ENCODE measurements at regions not wholly inside any gene's neighbourhood (a gene's known extent, or its start where the extent isn't known, plus 50 kb on each side); places are given as distances from the start of the nearest gene placed in this dataset.

GRCh38 chr22:42194104-42194851, 63.7 kb upstream of the CYP2D6 start:
- Mint-ChIP-seq H3K9me3 (ENCODE audit: unreplicated experiment) (no peaks in the 10 kb centered on the region), H3K36me3 (ENCODE audit: insufficient read depth, unreplicated experiment) (peaks cover 20% of the 10 kb centered on the region), H3K4me3 (ENCODE audit: unreplicated experiment) (no peak overlapping the region), H3K4me1 (ENCODE audit: low read depth, unreplicated experiment) (no peaks in the 10 kb centered on the region), H3K27me3 (ENCODE audit: insufficient read depth, unreplicated experiment) (no peaks in the 10 kb centered on the region), H3K27ac (ENCODE audit: unreplicated experiment) (no peak overlapping the region)
- BruUV-seq (replicated peaks): no TSS peak
- no peaks in the 10 kb centered on the region for H3K4me1 ChIP-seq
- ChIA-PET CTCF (no interaction called here), POLR2A (no interaction called here)
- H3K27me3 ChIP-seq (replicated peaks; ENCODE audit: control insufficient read depth, insufficient read depth, low read length): no peaks in the 10 kb centered on the region
- no peak overlapping the region for H3K4me3 ChIP-seq (ENCODE audit: low read depth, low read length)
- no peak for DNase-seq
- H3K9me3 ChIP-seq: no peaks in the 10 kb centered on the region
- intact Hi-C loops (cut with micrococcal nuclease; ENCODE audit: unreplicated experiment): no loop called here
- TF ChIP-seq CTCF (IDR thresholded peaks at IDR 0.05; ENCODE audit: insufficient read depth in 1 of 2, low read depth in 1 of 2, low read length in 1 of 2, severe bottlenecking in 1 of 2, unreplicated experiment in 1 of 2): no peak
- H3K36me3 ChIP-seq (ENCODE audit: control insufficient read depth, insufficient read depth, low read length): no peaks in the 10 kb centered on the region

DNA sequence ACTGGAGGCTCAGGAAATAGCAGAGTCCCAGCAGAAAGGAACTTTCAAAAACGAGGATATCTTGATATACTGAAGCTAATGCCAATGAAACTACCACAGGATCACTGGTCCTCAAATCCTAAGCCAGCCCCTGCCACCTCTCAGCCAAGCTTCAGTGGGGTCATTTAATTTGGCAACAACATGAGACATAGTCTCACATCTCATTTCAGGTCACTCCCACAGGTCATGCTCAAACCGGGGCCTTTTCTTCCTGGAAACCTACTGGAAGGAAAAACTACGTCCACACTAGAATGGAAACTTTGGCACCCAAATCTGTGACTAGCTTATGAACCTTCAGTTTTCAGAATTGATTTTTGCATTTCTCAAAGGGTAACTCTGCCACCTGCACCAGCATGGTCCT, 61.9 kb upstream of the CYP2D6 start:
- H3K4me1 ChIP-seq: no peaks in the 10 kb centered on the region
- TF ChIP-seq CTCF (IDR thresholded peaks at IDR 0.05; ENCODE audit: insufficient read depth in 1 of 2, low read depth in 1 of 2, low read length in 1 of 2, severe bottlenecking in 1 of 2, unreplicated experiment in 1 of 2): no peak
- no peaks in the 10 kb centered on the region for H3K27me3 ChIP-seq (replicated peaks; ENCODE audit: control insufficient read depth, insufficient read depth, low read length)
- Mint-ChIP-seq H3K27me3 (ENCODE audit: insufficient read depth, unreplicated experiment) (no peaks in the 10 kb centered on the region), H3K27ac (ENCODE audit: unreplicated experiment) (no peak overlapping the region), H3K4me1 (ENCODE audit: low read depth, unreplicated experiment) (peaks cover 7% of the 10 kb centered on the region), H3K4me3 (ENCODE audit: unreplicated experiment) (no peak overlapping the region), H3K36me3 (ENCODE audit: insufficient read depth, unreplicated experiment) (peaks cover 28% of the 10 kb centered on the region), H3K9me3 (ENCODE audit: unreplicated experiment) (no peaks in the 10 kb centered on the region)
- no peak overlapping the region for H3K4me3 ChIP-seq (ENCODE audit: low read depth, low read length)
- POLR2A ChIA-PET: no interaction called here
- no peak for DNase-seq
- BruUV-seq (replicated peaks): no TSS peak
- intact Hi-C loops (cut with micrococcal nuclease; ENCODE audit: unreplicated experiment): no loop called here
- CTCF ChIA-PET: no interaction called here
- no peaks in the 10 kb centered on the region for H3K36me3 ChIP-seq (ENCODE audit: control insufficient read depth, insufficient read depth, low read length)
- H3K9me3 ChIP-seq: no peaks in the 10 kb centered on the region

DNA sequence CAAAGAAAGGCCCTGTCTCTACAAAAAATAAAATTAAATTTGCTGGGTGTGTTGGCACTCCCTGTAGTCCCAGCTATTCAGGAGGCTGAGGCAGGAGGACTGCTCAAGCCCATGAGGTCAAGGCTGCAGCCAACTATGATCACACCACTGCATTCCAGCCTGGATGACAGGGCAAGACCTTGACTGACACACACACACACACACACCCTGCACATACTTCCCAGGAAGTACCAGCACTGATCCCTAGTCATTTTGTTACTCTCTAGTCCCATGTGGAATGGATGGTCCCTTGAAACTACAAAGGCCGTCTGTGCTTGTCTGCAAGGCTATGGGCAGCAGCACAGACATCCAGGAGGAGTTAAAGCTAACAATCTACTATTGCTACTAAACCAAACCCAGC, 59.7 kb upstream of the CYP2D6 start:
- ChIA-PET POLR2A (no interaction called here), CTCF (no interaction called here)
- Histone ChIP-seq H3K9me3 (no peaks in the 10 kb centered on the region), H3K4me3 (ENCODE audit: low read depth, low read length) (no peak overlapping the region), H3K4me1 (no peaks in the 10 kb centered on the region), H3K27me3 (replicated peaks; ENCODE audit: control insufficient read depth, insufficient read depth, low read length) (no peaks in the 10 kb centered on the region), H3K36me3 (ENCODE audit: control insufficient read depth, insufficient read depth, low read length) (no peaks in the 10 kb centered on the region)
- TF ChIP-seq CTCF (IDR thresholded peaks at IDR 0.05; ENCODE audit: insufficient read depth in 1 of 2, low read depth in 1 of 2, low read length in 1 of 2, severe bottlenecking in 1 of 2, unreplicated experiment in 1 of 2): no peak
- no peaks in the 10 kb centered on the region for H3K27me3 Mint-ChIP-seq (ENCODE audit: insufficient read depth, unreplicated experiment)
- intact Hi-C loops (cut with micrococcal nuclease; ENCODE audit: unreplicated experiment): no loop called here
- BruUV-seq (replicated peaks): no TSS peak
- H3K4me3 Mint-ChIP-seq (ENCODE audit: unreplicated experiment): no peak overlapping the region
- peaks cover 14% of the 10 kb centered on the region for H3K4me1 Mint-ChIP-seq (ENCODE audit: low read depth, unreplicated experiment)
- peaks cover 31% of the 10 kb centered on the region for H3K36me3 Mint-ChIP-seq (ENCODE audit: insufficient read depth, unreplicated experiment)
- H3K27ac Mint-ChIP-seq (ENCODE audit: unreplicated experiment): no peak overlapping the region
- no peak for DNase-seq
- no peaks in the 10 kb centered on the region for H3K9me3 Mint-ChIP-seq (ENCODE audit: unreplicated experiment)

Data from Caco-2 (cell line).